Uterus (tissue), 2 donors: ENCODE measurements at regions not wholly inside any gene's neighbourhood (a gene's known extent, or its start where the extent isn't known, plus 50 kb on each side); places are given as distances from the start of the nearest gene placed in this dataset.

Source experiments
- CTCF ChIP-seq, 4 experiments: fragments of 200-600 bp in 2 of 4; fragments of 450-650 bp in 2 of 4; sonication (generic) in 2 of 4; IDR thresholded peaks; one replicate each; pipeline ENCODE4 v1.5.1; 2016 to 2019; ENCODE audit warnings: antibody characterized with exemption in 4 of 4, mild to moderate bottlenecking in 2 of 4, moderate library complexity in 1 of 4
- POLR2A ChIP-seq, 2 donors: fragments of 450-650 bp; IDR thresholded peaks; one replicate each; pipeline ENCODE4 v1.6.1; 2016; ENCODE audit warnings: antibody characterized with exemption in 2 of 2, mild to moderate bottlenecking in 1 of 2, moderate library complexity in 1 of 2

- TF ChIP-seq CTCF (IDR thresholded peaks at IDR 0.05) (no peak), POLR2A (IDR thresholded peaks at IDR 0.05) (no peak)
These were observed 278.4 kb upstream of the SNX7 start for GRCh38 chr1:98382986-98383740.
